ENCODE measurements at regions not wholly inside any gene's neighbourhood (a gene's known extent, or its start where the extent isn't known, plus 50 kb on each side); places are given as distances from the start of the nearest gene placed in this dataset.

DNA sequence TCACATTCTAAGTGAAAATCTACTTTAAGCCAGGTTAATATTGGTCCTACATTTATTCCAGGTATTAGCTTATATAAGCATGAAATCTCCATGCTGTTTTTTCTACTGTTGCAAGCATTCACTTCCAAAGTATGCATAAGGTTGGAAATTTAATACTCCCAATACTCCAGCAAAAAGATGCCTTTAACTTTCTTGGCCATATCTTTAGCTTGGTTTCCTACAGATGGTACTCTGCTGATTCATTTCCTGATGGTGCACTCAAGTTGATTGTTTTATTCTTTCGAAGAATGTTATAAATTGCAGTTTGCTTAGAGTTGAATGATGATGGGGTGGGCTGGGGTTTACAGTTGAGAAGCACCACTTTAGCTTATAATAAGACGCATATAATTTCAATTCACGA is 330.2 kb downstream of the PTTG2 start:
- TF ChIP-seq, protein P1, sequence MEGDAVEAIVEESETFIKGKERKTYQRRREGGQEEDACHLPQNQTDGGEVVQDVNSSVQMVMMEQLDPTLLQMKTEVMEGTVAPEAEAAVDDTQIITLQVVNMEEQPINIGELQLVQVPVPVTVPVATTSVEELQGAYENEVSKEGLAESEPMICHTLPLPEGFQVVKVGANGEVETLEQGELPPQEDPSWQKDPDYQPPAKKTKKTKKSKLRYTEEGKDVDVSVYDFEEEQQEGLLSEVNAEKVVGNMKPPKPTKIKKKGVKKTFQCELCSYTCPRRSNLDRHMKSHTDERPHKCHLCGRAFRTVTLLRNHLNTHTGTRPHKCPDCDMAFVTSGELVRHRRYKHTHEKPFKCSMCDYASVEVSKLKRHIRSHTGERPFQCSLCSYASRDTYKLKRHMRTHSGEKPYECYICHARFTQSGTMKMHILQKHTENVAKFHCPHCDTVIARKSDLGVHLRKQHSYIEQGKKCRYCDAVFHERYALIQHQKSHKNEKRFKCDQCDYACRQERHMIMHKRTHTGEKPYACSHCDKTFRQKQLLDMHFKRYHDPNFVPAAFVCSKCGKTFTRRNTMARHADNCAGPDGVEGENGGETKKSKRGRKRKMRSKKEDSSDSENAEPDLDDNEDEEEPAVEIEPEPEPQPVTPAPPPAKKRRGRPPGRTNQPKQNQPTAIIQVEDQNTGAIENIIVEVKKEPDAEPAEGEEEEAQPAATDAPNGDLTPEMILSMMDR (IDR thresholded peaks at IDR 0.05), result no peak
- no peak for TF ChIP-seq EP300 (IDR thresholded peaks at IDR 0.05)
- TF ChIP-seq POLR2A (IDR thresholded peaks at IDR 0.05), result no peak
- TF ChIP-seq POLR2AphosphoS5 (IDR thresholded peaks at IDR 0.05), result no peak

Data from gastroesophageal sphincter (tissue), 3 donors.